H1 (cell line): ENCODE measurements at regions not wholly inside any gene's neighbourhood (a gene's known extent, or its start where the extent isn't known, plus 50 kb on each side); places are given as distances from the start of the nearest gene placed in this dataset.

ENCODE experiments used
- CTCF ChIA-PET: fragments of 300-600 bp; sonication (Branson Sonifier 250); formaldehyde crosslinking; loops from one replicate; lab custom pipeline; 2021; ENCODE audit not compliant: partially characterized antibody; lab: Charles Lee
- POLR2A ChIA-PET: fragments of 300-600 bp; sonication (Branson Sonifier 250); formaldehyde crosslinking; loops from one replicate; lab custom pipeline; 2021; ENCODE audit warnings: inconsistent platforms; ENCODE audit not compliant: partially characterized antibody; lab: Charles Lee
- DNase-seq, 2 experiments: peaks; one replicate each; pipeline versions ENCODE4 v3.0.0 to v3.0.0-alpha.2; 2010 to 2022; ENCODE audit warnings: low spot score in 2 of 2, low read depth in 1 of 2, mixed read lengths in 1 of 2
- FAIRE-seq: peaks from 2 replicates; lab custom pipeline; 2011; peaks lifted over from hg19 to GRCh38; lab: Jason Lieb, UNC
- H2AFZ ChIP-seq: 2 replicates; pipeline ENCODE4 v1.8.1; 2012; ENCODE audit warnings: low read length, inconsistent platforms
- H2AK5ac ChIP-seq: 2 replicates; pipeline ENCODE4 v1.6.1; 2013; ENCODE audit warnings: low read depth, low read length
- H2BK120ac ChIP-seq: replicated peaks from 2 replicates; pipeline ENCODE3; 2013; ENCODE audit warnings: low read depth, low read length, inconsistent platforms
- H2BK12ac ChIP-seq: 2 replicates; pipeline ENCODE4 v1.6.1; 2013; ENCODE audit warnings: low read depth, low read length
- H2BK15ac ChIP-seq: 2 replicates; pipeline ENCODE4 v1.6.1; 2013; ENCODE audit warnings: low read length
- H2BK20ac ChIP-seq: 2 replicates; pipeline ENCODE4 v1.6.1; 2013; ENCODE audit warnings: low read length
- H2BK5ac ChIP-seq: 2 replicates; pipeline ENCODE4 v1.6.1; 2013; ENCODE audit warnings: low read depth, low read length
- H3K14ac ChIP-seq: 2 replicates; pipeline ENCODE4 v1.6.1; 2013; ENCODE audit warnings: inconsistent platforms; ENCODE audit not compliant: insufficient read length
- H3K18ac ChIP-seq: 2 replicates; pipeline ENCODE4 v1.6.1; 2013; ENCODE audit warnings: low read length; ENCODE audit errors: extremely low read depth
- H3K23ac ChIP-seq: 2 replicates; pipeline ENCODE4 v1.6.1; 2013; ENCODE audit warnings: inconsistent platforms; ENCODE audit not compliant: insufficient read length
- H3K23me2 ChIP-seq: 2 replicates; pipeline ENCODE4 v1.6.1; 2013; ENCODE audit warnings: low read depth, low read length
- H3K27ac ChIP-seq: 2 replicates; pipeline ENCODE4 v1.6.1; 2011; ENCODE audit warnings: low read depth, low read length, inconsistent platforms
- H3K27me3 ChIP-seq, 4 experiments: replicated peaks in 1 of 4; 1 replicate in 1 of 4; 2 replicates in 3 of 4; pipeline versions ENCODE4 v1.6.1 to v1.8.1; 2011 to 2013; ENCODE audit warnings: low read length in 3 of 4, mild to moderate bottlenecking in 3 of 4, inconsistent platforms in 2 of 4, mixed read lengths in 2 of 4, moderate library complexity in 1 of 4; ENCODE audit not compliant: control insufficient read depth in 3 of 4, insufficient read depth in 3 of 4; ENCODE audit errors: extremely low read depth in 1 of 4
- H3K36me3 ChIP-seq, 4 experiments: 2 replicates each; pipeline versions ENCODE4 v1.6.1 to v1.8.1; 2011 to 2013; ENCODE audit warnings: mild to moderate bottlenecking in 4 of 4, low read length in 3 of 4, moderate library complexity in 2 of 4, control low read depth in 1 of 4, inconsistent platforms in 1 of 4; ENCODE audit not compliant: insufficient read depth in 4 of 4, control insufficient read depth in 2 of 4
- H3K4ac ChIP-seq: replicated peaks from 2 replicates; pipeline ENCODE3; 2013; ENCODE audit warnings: low read length, low read depth, mixed read lengths, inconsistent platforms; ENCODE audit not compliant: insufficient read length
- H3K4me1 ChIP-seq, 4 experiments: replicated peaks in 1 of 4; 1 replicate in 1 of 4; 2 replicates in 3 of 4; pipeline versions ENCODE4 v1.6.1 to v1.8.1; 2011 to 2013; ENCODE audit warnings: low read length in 3 of 4, inconsistent platforms in 2 of 4, mixed read lengths in 1 of 4; ENCODE audit not compliant: insufficient read depth in 4 of 4, control insufficient read depth in 3 of 4
- H3K4me2 ChIP-seq, 2 experiments: 2 replicates each; pipeline versions ENCODE4 v1.6.1 to v1.8.1; 2011 to 2013; ENCODE audit warnings: low read depth in 2 of 2, low read length in 2 of 2, control low read depth in 1 of 2, inconsistent platforms in 1 of 2, mild to moderate bottlenecking in 1 of 2; ENCODE audit not compliant: insufficient read depth in 1 of 2
- H3K4me3 ChIP-seq, 4 experiments: fragments of 200-600, 300-600 bp in 1 of 4; sonication (generic), shearing (Covaris generic), sonication (Bioruptor Twin) in 1 of 4; 2 replicates each; pipeline versions ENCODE4 v1.5.1 to v1.8.1; 2011 to 2016; ENCODE audit warnings: low read length in 4 of 4, low read depth in 3 of 4, control low read depth in 2 of 4, inconsistent platforms in 2 of 4, mild to moderate bottlenecking in 2 of 4, mixed read lengths in 1 of 4, moderate library complexity in 1 of 4; ENCODE audit not compliant: insufficient read depth in 2 of 4; ENCODE audit errors: extremely low read depth in 1 of 4
- H3K56ac ChIP-seq: replicated peaks from 2 replicates; pipeline ENCODE3; 2013; ENCODE audit warnings: low read depth, mild to moderate bottlenecking, mixed read lengths, low read length, inconsistent platforms; ENCODE audit not compliant: insufficient read length
- H3K79me1 ChIP-seq: 2 replicates; pipeline ENCODE4 v1.6.1; 2013; ENCODE audit warnings: low read depth, low read length, control low read depth
- H3K79me2 ChIP-seq, 2 experiments: 2 replicates each; pipeline versions ENCODE4 v1.6.1 to v1.8.1; 2012 to 2013; ENCODE audit warnings: low read length in 2 of 2, mild to moderate bottlenecking in 2 of 2, inconsistent platforms in 1 of 2; ENCODE audit not compliant: insufficient read depth in 2 of 2, control insufficient read depth in 1 of 2
- H3K9ac ChIP-seq, 4 experiments: replicated peaks in 1 of 4; 1 replicate in 1 of 4; 2 replicates in 3 of 4; pipeline versions ENCODE4 v1.6.1 to v1.8.1; 2011 to 2013; ENCODE audit warnings: low read depth in 3 of 4, low read length in 3 of 4, control low read depth in 2 of 4, mild to moderate bottlenecking in 2 of 4, moderate library complexity in 2 of 4, inconsistent platforms in 1 of 4; ENCODE audit errors: extremely low read depth in 1 of 4
- H3K9me3 ChIP-seq, 2 experiments: 2 replicates each; pipeline versions ENCODE4 v1.6.1 to v1.8.1; 2012 to 2013; ENCODE audit warnings: mild to moderate bottlenecking in 2 of 2, moderate library complexity in 2 of 2, control low read depth in 1 of 2, inconsistent platforms in 1 of 2, low read depth in 1 of 2, low read length in 1 of 2, mixed read lengths in 1 of 2; ENCODE audit not compliant: insufficient read depth in 2 of 2
- H4K20me1 ChIP-seq, 2 experiments: replicated peaks in 1 of 2; 2 replicates each; pipeline versions ENCODE3 to v1.8.1; 2011 to 2013; ENCODE audit warnings: inconsistent platforms in 2 of 2, low read length in 2 of 2, mild to moderate bottlenecking in 1 of 2; ENCODE audit not compliant: insufficient read depth in 2 of 2, control insufficient read depth in 1 of 2
- H4K5ac ChIP-seq: 2 replicates; pipeline ENCODE4 v1.6.1; 2013; ENCODE audit warnings: low read length, low read depth, mixed read lengths, inconsistent platforms; ENCODE audit not compliant: insufficient read length
- H4K8ac ChIP-seq: 2 replicates; pipeline ENCODE4 v1.8.0; 2013; ENCODE audit warnings: mild to moderate bottlenecking, moderate library complexity, low read length, inconsistent platforms; ENCODE audit not compliant: insufficient read depth; ENCODE audit errors: extremely low read depth
- H4K91ac ChIP-seq: replicated peaks from 2 replicates; pipeline ENCODE3; 2013; ENCODE audit warnings: low read length, mixed read lengths, inconsistent platforms; ENCODE audit not compliant: insufficient read length
- ATF2 ChIP-seq: IDR thresholded peaks from 2 replicates; pipeline ENCODE4 v1.6.1; 2012; ENCODE audit warnings: low read length, inconsistent platforms
- ATF3 ChIP-seq: IDR thresholded peaks from 2 replicates; pipeline ENCODE4 v1.6.1; 2011; ENCODE audit warnings: low read depth, mild to moderate bottlenecking, low read length; ENCODE audit not compliant: insufficient read depth
- E2F6 ChIP-seq: IDR thresholded peaks from 2 replicates; pipeline ENCODE4 v1.6.1; 2012; ENCODE audit warnings: inconsistent platforms
- RAD21 ChIP-seq, 2 experiments: IDR thresholded peaks in 1 of 2; conservative IDR thresholded peaks in 1 of 2; 2 replicates each; pipeline ENCODE4 v1.6.1; 2011; ENCODE audit warnings: low read depth in 2 of 2, low read length in 2 of 2, improper control_type of control experiment in 1 of 2, inconsistent platforms in 1 of 2, mild to moderate bottlenecking in 1 of 2, moderate library complexity in 1 of 2
- TAF7 ChIP-seq: optimal IDR thresholded peaks from 2 replicates; pipeline ENCODE3; 2011; ENCODE audit warnings: low read depth, mild to moderate bottlenecking, inconsistent platforms, low read length, moderate library complexity, borderline replicate concordance
- WGBS, 2 experiments: shearing (Covaris generic) in 1 of 2; methylation state at CpG; one replicate each; pipeline versions ENCODE4 v1.1.6 to v1.1.7; 2013 to 2015; ENCODE audit warnings: low lambda C conversion rate in 2 of 2, mixed read lengths in 2 of 2, inconsistent platforms in 1 of 2, low coverage in 1 of 2, missing lambda C conversion rate in 1 of 2; ENCODE audit not compliant: insufficient replicate concordance in 2 of 2, insufficient coverage in 1 of 2, insufficient read length in 1 of 2; ENCODE audit errors: extremely low coverage in 1 of 2, missing lambda C conversion rate in 1 of 2; 5-methylcytosine and 5-hydroxymethylcytosine counted together

- Histone ChIP-seq H3K4me2 (no peak overlapping the region), H3K9me3 (no peaks in the 10 kb centered on the region), H3K79me1 (no peaks in the 10 kb centered on the region), H3K36me3 (no peaks in the 10 kb centered on the region), H3K56ac (no peak overlapping the region), H3K9ac (no peak overlapping the region), H4K8ac (no peak overlapping the region), H3K23me2 (no peaks in the 10 kb centered on the region; the same call in 1 of the 2 replicates), H2AFZ (no peak overlapping the region), H2AK5ac (no peak overlapping the region), H3K4me3 (no peak overlapping the region), H3K18ac (no peak overlapping the region), H3K4me1 (no peaks in the 10 kb centered on the region), H3K27ac (no peak overlapping the region), H4K20me1 (no peaks in the 10 kb centered on the region), H2BK12ac (no peak overlapping the region), H4K5ac (no peak overlapping the region), H3K4ac (no peak overlapping the region), H2BK5ac (no peak overlapping the region), H2BK120ac (no peak overlapping the region), H4K91ac (no peak overlapping the region), H3K14ac (no peak overlapping the region), H2BK20ac (no peak overlapping the region), H2BK15ac (no peak overlapping the region), H3K23ac (no peak overlapping the region), H3K79me2 (no peaks in the 10 kb centered on the region), H3K27me3 (no peaks in the 10 kb centered on the region)
- FAIRE-seq = no peak
- CTCF ChIA-PET = no interaction called here
- DNase-seq = no peak
- POLR2A ChIA-PET = no interaction called here
- WGBS, 2 experiments = 83% methylated on average over 2 of the region's 2 CpGs; no CpG with 5 or more reads in 1 of the 2 experiments
- TF ChIP-seq ATF3 = no peak
- TF ChIP-seq RAD21 (IDR thresholded peaks at IDR 0.05 in 1 of 2, conservative IDR thresholded peaks at IDR 0.05 in 1 of 2; ENCODE audit: low read depth in 2 of 2, low read length in 2 of 2) = no peak
- no peak for TF ChIP-seq ATF2
- no peak for TF ChIP-seq TAF7
- no peak for TF ChIP-seq E2F6
These were observed 297.7 kb upstream of the VCX3A start for GRCh38 chrX:6832619-6833018.
